ENCODE measurements at regions not wholly inside any gene's neighbourhood (a gene's known extent, or its start where the extent isn't known, plus 50 kb on each side); places are given as distances from the start of the nearest gene placed in this dataset.

DNA sequence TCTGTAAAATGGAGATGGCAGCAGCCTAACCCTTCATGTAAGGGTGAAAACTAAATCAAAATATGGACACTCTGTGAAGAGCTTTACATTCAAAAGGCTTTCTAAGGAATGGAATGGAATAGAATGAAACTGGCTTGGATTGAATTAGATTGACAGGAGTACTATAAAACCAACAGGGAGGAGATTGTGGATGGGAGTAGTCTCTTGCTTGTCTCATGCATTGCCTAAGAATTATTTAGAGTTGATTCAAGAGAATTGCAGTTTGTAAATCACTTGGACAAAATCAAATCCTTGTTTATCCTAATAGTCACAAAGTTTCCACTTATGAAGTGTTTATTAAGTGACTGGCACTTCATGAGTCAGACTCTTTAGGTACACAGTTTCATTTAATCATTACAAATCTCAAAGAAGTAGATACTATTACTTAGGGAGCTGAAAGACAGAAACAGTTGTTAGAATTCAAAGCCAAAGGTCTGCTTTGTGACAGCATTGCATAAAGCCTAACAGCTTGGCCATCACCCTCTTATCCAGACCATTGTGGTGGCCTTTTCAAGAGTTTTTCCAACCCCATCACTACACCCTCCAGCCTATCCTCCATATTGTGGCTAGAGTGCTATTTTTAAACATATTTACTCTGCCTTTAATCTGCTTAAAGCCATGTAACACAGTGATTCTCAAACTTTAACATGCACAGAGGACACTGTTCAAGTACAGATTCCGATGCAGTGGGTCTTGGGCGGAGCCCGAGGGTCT, 91.9 kb upstream of the GHITM start:
- TF ChIP-seq, protein P1, sequence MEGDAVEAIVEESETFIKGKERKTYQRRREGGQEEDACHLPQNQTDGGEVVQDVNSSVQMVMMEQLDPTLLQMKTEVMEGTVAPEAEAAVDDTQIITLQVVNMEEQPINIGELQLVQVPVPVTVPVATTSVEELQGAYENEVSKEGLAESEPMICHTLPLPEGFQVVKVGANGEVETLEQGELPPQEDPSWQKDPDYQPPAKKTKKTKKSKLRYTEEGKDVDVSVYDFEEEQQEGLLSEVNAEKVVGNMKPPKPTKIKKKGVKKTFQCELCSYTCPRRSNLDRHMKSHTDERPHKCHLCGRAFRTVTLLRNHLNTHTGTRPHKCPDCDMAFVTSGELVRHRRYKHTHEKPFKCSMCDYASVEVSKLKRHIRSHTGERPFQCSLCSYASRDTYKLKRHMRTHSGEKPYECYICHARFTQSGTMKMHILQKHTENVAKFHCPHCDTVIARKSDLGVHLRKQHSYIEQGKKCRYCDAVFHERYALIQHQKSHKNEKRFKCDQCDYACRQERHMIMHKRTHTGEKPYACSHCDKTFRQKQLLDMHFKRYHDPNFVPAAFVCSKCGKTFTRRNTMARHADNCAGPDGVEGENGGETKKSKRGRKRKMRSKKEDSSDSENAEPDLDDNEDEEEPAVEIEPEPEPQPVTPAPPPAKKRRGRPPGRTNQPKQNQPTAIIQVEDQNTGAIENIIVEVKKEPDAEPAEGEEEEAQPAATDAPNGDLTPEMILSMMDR (IDR thresholded peaks at IDR 0.05; ENCODE audit: low read depth, low read length): no peak
- DNase-seq (ENCODE audit: low read depth in 2 of 2): no peak
- no peak overlapping the region for H3K4me3 ChIP-seq (replicated peaks in 1 of 2; ENCODE audit: low read depth in 2 of 2, low read length in 2 of 2)

DNA sequence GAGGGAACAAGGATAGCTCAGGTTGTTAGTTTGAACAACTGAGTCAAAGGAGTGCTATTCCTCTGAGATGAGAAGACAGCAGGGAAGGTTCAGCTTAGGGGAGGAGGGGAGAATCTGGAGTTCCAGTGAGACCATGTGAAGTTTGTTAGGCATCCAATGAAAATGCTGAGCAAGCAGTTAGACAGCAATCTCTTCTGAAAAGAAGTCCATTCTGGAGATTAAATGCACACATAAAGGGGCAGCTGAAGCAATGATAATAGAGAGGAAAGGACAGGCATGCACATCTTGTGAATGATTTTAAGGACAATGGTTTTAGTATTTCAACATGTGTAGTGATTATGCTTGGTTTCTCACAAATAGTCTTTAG, 89.7 kb upstream of the GHITM start:
- no peak overlapping the region for H3K4me3 ChIP-seq (replicated peaks in 1 of 2; ENCODE audit: low read depth in 2 of 2, low read length in 2 of 2)
- no peak for DNase-seq (ENCODE audit: low read depth in 2 of 2)
- TF ChIP-seq, protein P1 (IDR thresholded peaks at IDR 0.05; ENCODE audit: low read depth, low read length): no peak

GRCh38 chr10:84053626-84054025, 85.7 kb upstream of the GHITM start:
- no peak for DNase-seq (ENCODE audit: low read depth in 2 of 2)
- H3K4me3 ChIP-seq (replicated peaks in 1 of 2; ENCODE audit: low read depth in 2 of 2, low read length in 2 of 2): no peak overlapping the region
- TF ChIP-seq, protein P1 (IDR thresholded peaks at IDR 0.05; ENCODE audit: low read depth, low read length): no peak

- TF ChIP-seq, protein P1 (IDR thresholded peaks at IDR 0.05; ENCODE audit: low read depth, low read length): no peak
- no peak overlapping the region for H3K4me3 ChIP-seq (replicated peaks in 1 of 2; ENCODE audit: low read depth in 2 of 2, low read length in 2 of 2)
- DNase-seq (ENCODE audit: low read depth in 2 of 2): no peak
Measured at GRCh38 chr10:84054743-84055142, 84.6 kb upstream of the GHITM start.

- DNase-seq (ENCODE audit: low read depth in 2 of 2): peak in 1 of 2 donors; percentile 31
- TF ChIP-seq, protein P1 (IDR thresholded peaks at IDR 0.05; ENCODE audit: low read depth, low read length): no peak
- H3K4me3 ChIP-seq (replicated peaks in 1 of 2; ENCODE audit: low read depth in 2 of 2, low read length in 2 of 2): no peak overlapping the region
Measured at GRCh38 chr10:84059526-84059925, 79.8 kb upstream of the GHITM start.

DNA sequence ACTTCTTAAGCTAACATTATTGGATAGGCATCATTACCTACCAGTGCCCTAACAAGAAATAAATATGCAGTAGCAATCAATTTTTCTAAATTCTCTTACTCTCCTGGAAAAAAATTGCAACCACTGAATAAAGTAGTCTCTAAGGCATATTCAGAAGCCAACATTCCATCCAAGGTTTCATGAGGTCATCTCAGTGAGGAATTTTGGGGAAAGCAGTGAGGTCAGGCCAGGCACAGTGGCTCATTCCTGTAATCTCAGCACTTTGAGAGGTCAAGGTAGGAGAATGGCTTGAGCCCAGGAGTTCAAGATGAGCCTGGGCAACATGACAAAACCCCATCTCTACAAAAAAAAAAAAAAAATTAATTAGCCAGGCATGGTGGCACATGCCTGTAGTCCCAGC, 75.9 kb upstream of the GHITM start:
- TF ChIP-seq, protein P1 (IDR thresholded peaks at IDR 0.05; ENCODE audit: low read depth, low read length): no peak
- H3K4me3 ChIP-seq (replicated peaks in 1 of 2; ENCODE audit: low read depth in 2 of 2, low read length in 2 of 2): no peak overlapping the region
- peak in 1 of 2 donors; percentile 2 for DNase-seq (ENCODE audit: low read depth in 2 of 2)

Measured in cardiac fibroblast (primary cell).